ENCODE measurements at regions not wholly inside any gene's neighbourhood (a gene's known extent, or its start where the extent isn't known, plus 50 kb on each side); places are given as distances from the start of the nearest gene placed in this dataset.

GRCh38 chr16:8094696-8095095 is 495.6 kb downstream of the TMEM114 start:
- H3K27me3 ChIP-seq (ENCODE audit: insufficient read depth, poor library complexity, severe bottlenecking) = no peaks in the 10 kb centered on the region
- ATAC-seq (ENCODE audit: low read depth) = no peak
- no peak for TF ChIP-seq CTCF (IDR thresholded peaks at IDR 0.05; ENCODE audit: poor library complexity, severe bottlenecking)
- no peak overlapping the region for H3K4me3 ChIP-seq (ENCODE audit: severe bottlenecking)
- H3K36me3 ChIP-seq (ENCODE audit: low read depth) = no peaks in the 10 kb centered on the region
- no peak overlapping the region for H3K27ac ChIP-seq (ENCODE audit: poor library complexity, severe bottlenecking)
- no peaks in the 10 kb centered on the region for H3K4me1 ChIP-seq (ENCODE audit: insufficient read depth, poor library complexity, severe bottlenecking)
- DNase-seq (ENCODE audit: low spot score) = no peak
- no peaks in the 10 kb centered on the region for H3K9me3 ChIP-seq (ENCODE audit: severe bottlenecking)

GRCh38 chr16:8088820-8089338 is 501.4 kb downstream of the TMEM114 start:
- TF ChIP-seq CTCF (IDR thresholded peaks at IDR 0.05; ENCODE audit: poor library complexity, severe bottlenecking) = no peak

DNA sequence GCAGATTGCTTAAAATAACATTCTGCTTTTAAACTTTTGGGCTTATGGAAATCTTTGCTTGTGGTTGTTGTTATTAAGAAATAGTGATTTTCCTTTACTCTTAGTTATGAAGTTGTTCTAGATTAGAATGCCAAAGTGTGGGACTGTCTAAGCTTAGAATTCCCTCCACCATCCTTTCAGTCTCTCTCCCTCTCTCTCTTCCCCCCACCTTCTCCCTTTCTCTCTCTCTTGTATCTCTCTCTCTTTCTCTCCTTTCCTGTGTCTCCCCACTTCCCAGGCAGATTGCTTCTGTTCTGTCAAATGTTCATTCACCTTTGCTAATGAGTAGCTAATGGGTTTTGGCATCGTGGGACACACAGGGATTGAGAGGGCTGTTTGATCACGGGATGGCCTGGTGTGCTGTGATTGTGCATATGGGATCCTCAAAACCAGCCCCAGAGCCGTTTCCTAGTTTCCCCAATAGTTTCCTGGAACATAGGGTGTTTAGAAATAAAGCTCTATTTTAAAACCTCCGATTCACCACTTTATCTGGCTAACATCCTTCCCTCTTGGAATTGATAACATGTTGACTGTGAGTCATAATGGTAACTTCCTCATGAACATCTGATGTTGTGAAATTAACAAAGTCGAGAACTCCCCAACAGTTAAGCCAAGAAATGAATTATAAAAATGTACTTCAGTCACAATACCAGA is 502.6 kb downstream of the TMEM114 start:
- no peaks in the 10 kb centered on the region for H3K27me3 ChIP-seq (ENCODE audit: insufficient read depth, poor library complexity, severe bottlenecking)
- H3K4me1 ChIP-seq (ENCODE audit: insufficient read depth, poor library complexity, severe bottlenecking) = no peaks in the 10 kb centered on the region
- DNase-seq (ENCODE audit: low spot score) = no peak
- H3K9me3 ChIP-seq (ENCODE audit: severe bottlenecking) = no peaks in the 10 kb centered on the region
- H3K4me3 ChIP-seq (ENCODE audit: severe bottlenecking) = no peak overlapping the region
- no peak overlapping the region for H3K27ac ChIP-seq (ENCODE audit: poor library complexity, severe bottlenecking)
- TF ChIP-seq CTCF (IDR thresholded peaks at IDR 0.05; ENCODE audit: poor library complexity, severe bottlenecking) = no peak
- no peak for ATAC-seq (ENCODE audit: low read depth)
- no peaks in the 10 kb centered on the region for H3K36me3 ChIP-seq (ENCODE audit: low read depth)

More at GRCh38 chr16:8088820-8089338, 501.4 kb downstream of the TMEM114 start:
- Histone ChIP-seq H3K27ac (ENCODE audit: poor library complexity, severe bottlenecking) (no peak overlapping the region), H3K4me3 (ENCODE audit: severe bottlenecking) (no peak overlapping the region), H3K27me3 (ENCODE audit: insufficient read depth, poor library complexity, severe bottlenecking) (no peaks in the 10 kb centered on the region), H3K36me3 (ENCODE audit: low read depth) (no peaks in the 10 kb centered on the region), H3K9me3 (ENCODE audit: severe bottlenecking) (no peaks in the 10 kb centered on the region), H3K4me1 (ENCODE audit: insufficient read depth, poor library complexity, severe bottlenecking) (no peaks in the 10 kb centered on the region)
- ATAC-seq (ENCODE audit: low read depth) (no peak), DNase-seq (ENCODE audit: low spot score) (no peak)

- H3K36me3 ChIP-seq (ENCODE audit: low read depth) = no peaks in the 10 kb centered on the region
- no peak for DNase-seq (ENCODE audit: low spot score)
- H3K27ac ChIP-seq (ENCODE audit: poor library complexity, severe bottlenecking) = no peak overlapping the region
- no peak for ATAC-seq (ENCODE audit: low read depth)
- H3K9me3 ChIP-seq (ENCODE audit: severe bottlenecking) = no peaks in the 10 kb centered on the region
- H3K4me1 ChIP-seq (ENCODE audit: insufficient read depth, poor library complexity, severe bottlenecking) = no peaks in the 10 kb centered on the region
- no peak for TF ChIP-seq CTCF (IDR thresholded peaks at IDR 0.05; ENCODE audit: poor library complexity, severe bottlenecking)
- H3K4me3 ChIP-seq (ENCODE audit: severe bottlenecking) = no peak overlapping the region
- H3K27me3 ChIP-seq (ENCODE audit: insufficient read depth, poor library complexity, severe bottlenecking) = no peaks in the 10 kb centered on the region
Observed at GRCh38 chr16:8087146-8087545, 503.2 kb downstream of the TMEM114 start.

- ATAC-seq (ENCODE audit: low read depth) (no peak), DNase-seq (ENCODE audit: low spot score) (no peak)
- Histone ChIP-seq H3K36me3 (ENCODE audit: low read depth) (no peaks in the 10 kb centered on the region), H3K9me3 (ENCODE audit: severe bottlenecking) (no peaks in the 10 kb centered on the region), H3K27me3 (ENCODE audit: insufficient read depth, poor library complexity, severe bottlenecking) (no peaks in the 10 kb centered on the region), H3K4me3 (ENCODE audit: severe bottlenecking) (no peak overlapping the region), H3K27ac (ENCODE audit: poor library complexity, severe bottlenecking) (no peak overlapping the region), H3K4me1 (ENCODE audit: insufficient read depth, poor library complexity, severe bottlenecking) (no peaks in the 10 kb centered on the region)
- TF ChIP-seq CTCF (IDR thresholded peaks at IDR 0.05; ENCODE audit: poor library complexity, severe bottlenecking) = no peak
Observed at GRCh38 chr16:8084882-8085281, 505.4 kb downstream of the TMEM114 start.

Measured in RWPE2 (cell line).